IMR-90 (cell line): ENCODE measurements at regions not wholly inside any gene's neighbourhood (a gene's known extent, or its start where the extent isn't known, plus 50 kb on each side); places are given as distances from the start of the nearest gene placed in this dataset.
"Not testable (repeated sequence)": the region's sequence is repeated elsewhere in the genome, so short reads cannot be mapped to it uniquely, and the experiment has no call there.

Experiments used
- ATAC-seq: fragments of 200-7000 bp; cut with Tn5 transposase; 2 replicates; pipeline ENCODE4 v1.9.1; 2020; ENCODE audit warnings: low read depth, mild to moderate bottlenecking, moderate library complexity
- BruUV-seq: library from RNA; stranded (reverse); fragments of 400-500 nt; replicated peaks from 2 replicates; lab custom pipeline; 2021; lab: Mats Ljungman, UMichigan
- CTCF ChIA-PET: fragments of 300-600 bp; formaldehyde crosslinking; extraction: SDS; loops from one replicate; lab custom pipeline; 2021; ENCODE audit warnings: antibody characterized with exemption; lab: Yijun Ruan, JAX
- POLR2A ChIA-PET: fragments of 300-600 bp; sonication (Branson Sonifier 250); formaldehyde crosslinking; loops from one replicate; lab custom pipeline; 2022; ENCODE audit warnings: antibody characterized with exemption; ENCODE audit not compliant: unreplicated experiment; lab: Charles Lee
- DNase-seq: peaks from one replicate; pipeline ENCODE4 v3.0.0; 2013
- H2AFZ ChIP-seq: replicated peaks from 2 replicates; pipeline ENCODE3; 2013; ENCODE audit warnings: low read length, mild to moderate bottlenecking; ENCODE audit not compliant: poor library complexity
- H2AK5ac ChIP-seq: 2 replicates; pipeline ENCODE4 v1.6.1; 2013; ENCODE audit warnings: low read depth, low read length, inconsistent platforms
- H2AK9ac ChIP-seq: replicated peaks from 2 replicates; pipeline ENCODE3; 2013; ENCODE audit warnings: mild to moderate bottlenecking, low read depth, low read length, moderate library complexity; ENCODE audit not compliant: poor library complexity
- H2BK120ac ChIP-seq: 2 replicates; pipeline ENCODE4 v1.6.1; 2013; ENCODE audit warnings: low read depth, low read length, inconsistent platforms
- H2BK15ac ChIP-seq: 3 replicates; pipeline ENCODE4 v1.6.1; 2013; ENCODE audit warnings: low read depth, low read length, inconsistent platforms
- H2BK20ac ChIP-seq: 2 replicates; pipeline ENCODE4 v1.6.1; 2013; ENCODE audit warnings: low read depth, mild to moderate bottlenecking, inconsistent platforms, low read length, moderate library complexity
- H2BK5ac ChIP-seq: 2 replicates; pipeline ENCODE4 v1.6.1; 2013; ENCODE audit warnings: mild to moderate bottlenecking, low read depth, low read length, inconsistent platforms; ENCODE audit not compliant: poor library complexity, severe bottlenecking
- H3K14ac ChIP-seq: replicated peaks from 2 replicates; pipeline ENCODE4 v1.6.1; 2013; ENCODE audit warnings: low read depth, low read length, inconsistent platforms
- H3K18ac ChIP-seq: 2 replicates; pipeline ENCODE4 v1.6.1; 2013; ENCODE audit warnings: low read depth, low read length, control low read depth
- H3K23ac ChIP-seq: 2 replicates; pipeline ENCODE4 v1.6.1; 2013; ENCODE audit warnings: low read depth, low read length, inconsistent platforms
- H3K27ac ChIP-seq: 2 replicates; pipeline ENCODE4 v1.5.1; 2013; ENCODE audit warnings: mild to moderate bottlenecking, control low read depth, low read length; ENCODE audit not compliant: insufficient read depth
- H3K27me3 ChIP-seq: 2 replicates; pipeline ENCODE4 v1.6.1; 2013; ENCODE audit warnings: low read length; ENCODE audit not compliant: control insufficient read depth, insufficient read depth
- H3K36me3 ChIP-seq: 2 replicates; pipeline ENCODE4 v1.6.1; 2013; ENCODE audit warnings: low read length, mixed read lengths; ENCODE audit not compliant: control insufficient read depth, insufficient read depth
- H3K4ac ChIP-seq: 2 replicates; pipeline ENCODE4 v1.6.1; 2013; ENCODE audit warnings: low read depth, low read length, inconsistent platforms
- H3K4me1 ChIP-seq: 2 replicates; pipeline ENCODE4 v1.6.1; 2013; ENCODE audit warnings: low read length, mixed read lengths; ENCODE audit not compliant: control insufficient read depth, insufficient read depth
- H3K4me2 ChIP-seq: 2 replicates; pipeline ENCODE4 v1.6.1; 2013; ENCODE audit warnings: low read depth, mild to moderate bottlenecking, control low read depth, low read length, moderate library complexity
- H3K4me3 ChIP-seq: 2 replicates; pipeline ENCODE4 v1.5.1; 2013; ENCODE audit warnings: low read depth, mild to moderate bottlenecking, control low read depth, low read length, moderate library complexity; ENCODE audit not compliant: insufficient read depth
- H3K56ac ChIP-seq: 2 replicates; pipeline ENCODE4 v1.6.1; 2013; ENCODE audit warnings: low read length, inconsistent platforms; ENCODE audit not compliant: insufficient read depth; ENCODE audit errors: extremely low read depth
- H3K79me1 ChIP-seq, 2 experiments: 2 replicates each; pipeline ENCODE4 v1.6.1; 2013; ENCODE audit warnings: low read length in 2 of 2, inconsistent platforms in 1 of 2, low read depth in 1 of 2
- H3K9ac ChIP-seq: 2 replicates; pipeline ENCODE4 v1.6.1; 2013; ENCODE audit warnings: low read depth, low read length, control low read depth
- H3K9me1 ChIP-seq: 2 replicates; pipeline ENCODE4 v1.6.1; 2013; ENCODE audit warnings: low read length, inconsistent platforms; ENCODE audit not compliant: insufficient read depth
- H3K9me3 ChIP-seq: 2 replicates; pipeline ENCODE4 v1.6.1; 2013; ENCODE audit warnings: low read length; ENCODE audit not compliant: control insufficient read depth, insufficient read depth
- H4K20me1 ChIP-seq: 2 replicates; pipeline ENCODE4 v1.6.1; 2013; ENCODE audit warnings: low read length, inconsistent platforms; ENCODE audit not compliant: insufficient read depth
- H4K5ac ChIP-seq: 2 replicates; pipeline ENCODE4 v1.6.1; 2013; ENCODE audit warnings: mild to moderate bottlenecking, low read depth, low read length, control low read depth
- H4K8ac ChIP-seq, 2 experiments: 2 replicates each; pipeline ENCODE4 v1.6.1; 2013; ENCODE audit warnings: low read depth in 2 of 2, low read length in 2 of 2, control low read depth in 1 of 2, inconsistent platforms in 1 of 2
- H4K91ac ChIP-seq: 2 replicates; pipeline ENCODE4 v1.6.1; 2013; ENCODE audit warnings: low read depth, low read length, inconsistent platforms; ENCODE audit not compliant: insufficient read depth
- dilution Hi-C: fragments of 300-500 bp; cut with HindIII; formaldehyde crosslinking; loops from one replicate; pipeline ENCODE4 v1.14.3; 2018; ENCODE audit warnings: low sequenced_read_pairs; ENCODE audit not compliant: unreplicated experiment
- in situ Hi-C: fragments of 300-500 bp; cut with MboI; formaldehyde crosslinking; loops from 3 replicates; pipeline ENCODE4 v1.14.3; 2019; ENCODE audit warnings: low sequenced_read_pairs, inconsistent platforms, mixed read lengths
- intact Hi-C: fragments of 100-400 bp; cut with micrococcal nuclease; formaldehyde crosslinking; loops from 2 replicates; pipeline ENCODE4 v1.10.0; 2022

- H3K14ac ChIP-seq, H2BK20ac ChIP-seq, H2AK5ac ChIP-seq, H2BK120ac ChIP-seq, H4K5ac ChIP-seq, H3K4me2 ChIP-seq, POLR2A ChIA-PET, intact Hi-C loops, BruUV-seq, H3K23ac ChIP-seq, H3K36me3 ChIP-seq, H3K56ac ChIP-seq, H3K79me1 ChIP-seq, H3K27me3 ChIP-seq, H2BK5ac ChIP-seq, H3K4ac ChIP-seq, ATAC-seq, H4K8ac ChIP-seq, H4K20me1 ChIP-seq, H3K9ac ChIP-seq, H3K9me3 ChIP-seq, H4K91ac ChIP-seq, H2AFZ ChIP-seq, dilution Hi-C loops, H2BK15ac ChIP-seq, H3K27ac ChIP-seq, H2AK9ac ChIP-seq, H3K4me3 ChIP-seq, CTCF ChIA-PET, H3K9me1 ChIP-seq, in situ Hi-C loops, H3K18ac ChIP-seq: not testable (repeated sequence)
- H3K4me1 ChIP-seq = peaks cover 16% of the 10 kb centered on the region
- DNase-seq = peak; percentile 10
Measured at GRCh38 chr2:220779076-220779475, 793.0 kb downstream of the EPHA4 start.
